ENCODE measurements at regions not wholly inside any gene's neighbourhood (a gene's known extent, or its start where the extent isn't known, plus 50 kb on each side); places are given as distances from the start of the nearest gene placed in this dataset.
A peak's percentile ranks its signal among the peaks of the same experiment; 100 is the strongest.

DNA sequence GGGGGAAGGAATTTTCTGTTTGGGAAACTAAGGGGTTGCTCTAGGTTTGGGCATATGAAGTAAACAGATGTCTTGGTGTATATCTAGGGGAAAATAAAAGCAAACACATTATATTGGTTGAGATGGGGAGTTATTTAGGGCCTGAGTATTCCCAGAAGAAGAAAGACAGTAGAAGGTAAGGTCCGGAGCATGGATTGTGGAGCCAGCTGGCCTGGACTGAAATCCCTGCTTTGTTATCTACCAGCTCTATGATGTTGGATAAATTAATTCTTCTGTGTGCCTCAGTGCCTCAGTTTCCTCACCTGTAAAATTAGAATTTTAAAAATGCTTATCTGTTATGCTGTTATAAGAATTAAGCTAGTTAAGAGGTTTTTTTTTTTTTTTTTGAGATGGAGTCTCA, 272.3 kb upstream of the RPS6KA3 start:
- Histone ChIP-seq H3K4me1 (ENCODE audit: insufficient read depth, low read length) (no peaks in the 10 kb centered on the region), H4K20me1 (ENCODE audit: low read length) (no peaks in the 10 kb centered on the region), H3K27me3 (ENCODE audit: low read length) (no peaks in the 10 kb centered on the region), H3K4me2 (ENCODE audit: low read length) (no peak overlapping the region), H2AFZ (ENCODE audit: low read length) (no peak overlapping the region), H3K9me2 (replicated peaks; ENCODE audit: low read length) (no peaks in the 10 kb centered on the region), H3K4me3 (ENCODE audit: low read length) (no peak overlapping the region), H3F3A (ENCODE audit: low read length, unreplicated experiment) (no peaks in the 10 kb centered on the region), H3K27ac (ENCODE audit: low read length) (no peak overlapping the region), H3K36me3 (ENCODE audit: low read depth, low read length) (no peaks in the 10 kb centered on the region; the same call in 1 of the 2 replicates), H3K9me3 (ENCODE audit: low read length) (no peaks in the 10 kb centered on the region; the same call in 1 of the 2 replicates), H3K9ac (ENCODE audit: low read length) (no peak overlapping the region), H3K79me2 (ENCODE audit: low read length) (no peaks in the 10 kb centered on the region)
- ATAC-seq = no peak
- POLR2A ChIA-PET (ENCODE audit: unreplicated experiment) = no interaction called here
- BruUV-seq (replicated peaks) = no TSS peak
- no peak for DNase-seq
- intact Hi-C loops (cut with micrococcal nuclease) = loop anchor here (10.0 kb wide), 1 partner anchor 1296 kb away; the partner anchor contains the start of gene MBTPS2
- CTCF ChIA-PET = no interaction called here
- TF ChIP-seq EZH2phosphoT487 (IDR thresholded peaks at IDR 0.05; ENCODE audit: borderline replicate concordance, low read length) (no peak), EZH2 (IDR thresholded peaks at IDR 0.05; ENCODE audit: low read length, unreplicated experiment) (no peak)
- TF ChIP-seq, protein P1, sequence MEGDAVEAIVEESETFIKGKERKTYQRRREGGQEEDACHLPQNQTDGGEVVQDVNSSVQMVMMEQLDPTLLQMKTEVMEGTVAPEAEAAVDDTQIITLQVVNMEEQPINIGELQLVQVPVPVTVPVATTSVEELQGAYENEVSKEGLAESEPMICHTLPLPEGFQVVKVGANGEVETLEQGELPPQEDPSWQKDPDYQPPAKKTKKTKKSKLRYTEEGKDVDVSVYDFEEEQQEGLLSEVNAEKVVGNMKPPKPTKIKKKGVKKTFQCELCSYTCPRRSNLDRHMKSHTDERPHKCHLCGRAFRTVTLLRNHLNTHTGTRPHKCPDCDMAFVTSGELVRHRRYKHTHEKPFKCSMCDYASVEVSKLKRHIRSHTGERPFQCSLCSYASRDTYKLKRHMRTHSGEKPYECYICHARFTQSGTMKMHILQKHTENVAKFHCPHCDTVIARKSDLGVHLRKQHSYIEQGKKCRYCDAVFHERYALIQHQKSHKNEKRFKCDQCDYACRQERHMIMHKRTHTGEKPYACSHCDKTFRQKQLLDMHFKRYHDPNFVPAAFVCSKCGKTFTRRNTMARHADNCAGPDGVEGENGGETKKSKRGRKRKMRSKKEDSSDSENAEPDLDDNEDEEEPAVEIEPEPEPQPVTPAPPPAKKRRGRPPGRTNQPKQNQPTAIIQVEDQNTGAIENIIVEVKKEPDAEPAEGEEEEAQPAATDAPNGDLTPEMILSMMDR (conservative IDR thresholded peaks at IDR 0.05; ENCODE audit: low read depth, low read length) = no peak

DNA sequence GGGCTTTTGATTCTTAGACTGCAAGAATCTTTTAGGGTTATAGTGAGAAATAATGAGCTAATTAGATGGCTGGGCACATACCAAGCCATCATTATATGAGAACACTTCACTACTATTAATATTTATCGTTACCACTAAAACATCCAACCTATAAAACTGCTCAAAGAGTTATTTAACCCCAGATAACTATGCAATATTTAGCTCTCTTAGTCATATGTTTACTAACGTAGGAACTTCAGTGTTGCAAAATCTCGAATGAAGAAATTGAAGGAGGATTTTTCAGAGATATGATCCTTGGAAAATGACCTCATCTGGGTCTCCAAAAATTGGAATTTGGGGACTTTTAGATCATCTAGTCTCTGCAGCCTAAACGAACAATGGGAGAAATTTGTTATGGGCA, 265.0 kb upstream of the RPS6KA3 start:
- DNase-seq = peak; percentile 66
- intact Hi-C loops (cut with micrococcal nuclease) = loop anchor here (5.0 to 10.0 kb wide), 2 partner anchors 1216 to 1303 kb away; partner anchors contain the start of gene MBTPS2

More for the DNA sequence above, 265.0 kb upstream of the RPS6KA3 start:
- Histone ChIP-seq H3K79me2 (ENCODE audit: low read length) (no peaks in the 10 kb centered on the region), H3K27ac (ENCODE audit: low read length) (no peak overlapping the region), H2AFZ (ENCODE audit: low read length) (no peak overlapping the region), H3K36me3 (ENCODE audit: low read depth, low read length) (no peaks in the 10 kb centered on the region), H3K9me3 (ENCODE audit: low read length) (no peaks in the 10 kb centered on the region), H3K4me3 (ENCODE audit: low read length) (no peak overlapping the region), H3K9ac (ENCODE audit: low read length) (no peak overlapping the region), H3F3A (ENCODE audit: low read length, unreplicated experiment) (no peaks in the 10 kb centered on the region), H3K4me2 (ENCODE audit: low read length) (0 out of 2 replicates have a peak overlapping the region, but pooled peaks have one; percentile 6), H3K27me3 (ENCODE audit: low read length) (no peaks in the 10 kb centered on the region), H4K20me1 (ENCODE audit: low read length) (no peaks in the 10 kb centered on the region), H3K9me2 (replicated peaks; ENCODE audit: low read length) (no peaks in the 10 kb centered on the region), H3K4me1 (ENCODE audit: insufficient read depth, low read length) (peaks cover 36% of the 10 kb centered on the region)
- no peak for TF ChIP-seq EZH2 (IDR thresholded peaks at IDR 0.05; ENCODE audit: low read length, unreplicated experiment)
- TF ChIP-seq, protein P1 (conservative IDR thresholded peaks at IDR 0.05; ENCODE audit: low read depth, low read length) = no peak
- no peak for TF ChIP-seq EZH2phosphoT487 (IDR thresholded peaks at IDR 0.05; ENCODE audit: borderline replicate concordance, low read length)
- ATAC-seq = peak; percentile 18; the same call in 1 of the 2 replicates
- POLR2A ChIA-PET (ENCODE audit: unreplicated experiment) = no interaction called here
- no TSS peak for BruUV-seq (replicated peaks)
- CTCF ChIA-PET = interaction anchor here (0.6 kb wide), 1 partner anchor 100 kb away, joined by 3 read pairs; no protein-coding TSS in a partner anchor

All from PC-3 (cell line).